ENCODE measurements at regions not wholly inside any gene's neighbourhood (a gene's known extent, or its start where the extent isn't known, plus 50 kb on each side); places are given as distances from the start of the nearest gene placed in this dataset.

DNA sequence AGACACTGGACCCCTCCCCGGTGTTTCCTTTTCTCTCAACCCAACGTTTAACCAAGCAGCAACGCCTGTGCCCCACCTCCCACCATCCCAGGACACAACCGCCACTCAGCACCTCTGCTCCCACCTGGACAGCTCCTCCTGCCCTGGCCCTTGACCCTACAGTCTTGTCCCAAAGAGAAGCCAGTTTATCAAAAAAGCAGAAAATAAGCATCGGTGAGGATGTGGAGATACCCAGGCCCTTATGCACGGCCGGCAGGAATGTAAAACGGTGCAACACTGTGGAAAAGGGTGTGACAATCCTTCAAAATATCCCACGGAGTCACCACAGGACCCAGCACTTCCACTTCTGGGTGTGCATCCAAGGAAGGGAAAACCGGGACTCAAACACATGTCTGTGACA, 176.2 kb upstream of the RNF32 start:
- no peak for TF ChIP-seq EZH2 (IDR thresholded peaks at IDR 0.05; ENCODE audit: borderline replicate concordance, low read depth, low read length, severe bottlenecking)
- TF ChIP-seq, protein P1, sequence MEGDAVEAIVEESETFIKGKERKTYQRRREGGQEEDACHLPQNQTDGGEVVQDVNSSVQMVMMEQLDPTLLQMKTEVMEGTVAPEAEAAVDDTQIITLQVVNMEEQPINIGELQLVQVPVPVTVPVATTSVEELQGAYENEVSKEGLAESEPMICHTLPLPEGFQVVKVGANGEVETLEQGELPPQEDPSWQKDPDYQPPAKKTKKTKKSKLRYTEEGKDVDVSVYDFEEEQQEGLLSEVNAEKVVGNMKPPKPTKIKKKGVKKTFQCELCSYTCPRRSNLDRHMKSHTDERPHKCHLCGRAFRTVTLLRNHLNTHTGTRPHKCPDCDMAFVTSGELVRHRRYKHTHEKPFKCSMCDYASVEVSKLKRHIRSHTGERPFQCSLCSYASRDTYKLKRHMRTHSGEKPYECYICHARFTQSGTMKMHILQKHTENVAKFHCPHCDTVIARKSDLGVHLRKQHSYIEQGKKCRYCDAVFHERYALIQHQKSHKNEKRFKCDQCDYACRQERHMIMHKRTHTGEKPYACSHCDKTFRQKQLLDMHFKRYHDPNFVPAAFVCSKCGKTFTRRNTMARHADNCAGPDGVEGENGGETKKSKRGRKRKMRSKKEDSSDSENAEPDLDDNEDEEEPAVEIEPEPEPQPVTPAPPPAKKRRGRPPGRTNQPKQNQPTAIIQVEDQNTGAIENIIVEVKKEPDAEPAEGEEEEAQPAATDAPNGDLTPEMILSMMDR (IDR thresholded peaks at IDR 0.05; ENCODE audit: extremely low read depth in 1 of 2, insufficient read depth in 1 of 2, low read depth in 1 of 2, low read length in 2 of 2), result no peak
